SK-N-SH treated with all-trans-retinoic acid at 6 μM for 48 hours (cell line): ENCODE measurements at regions not wholly inside any gene's neighbourhood (a gene's known extent, or its start where the extent isn't known, plus 50 kb on each side); places are given as distances from the start of the nearest gene placed in this dataset.

Experiments
- ARNTL ChIP-seq: fragments of 450-650 bp; formaldehyde crosslinking; IDR thresholded peaks from 2 replicates; pipeline ENCODE4 v1.5.0; 2020; ENCODE audit warnings: low read depth, mild to moderate bottlenecking, moderate library complexity, borderline replicate concordance
- BACH2 ChIP-seq: fragments of 250-450 bp; sonication (Bioruptor Pico); IDR thresholded peaks from 2 replicates; pipeline ENCODE4 v1.9.0; 2021; ENCODE audit warnings: mild to moderate bottlenecking, borderline replicate concordance
- CSDC2 ChIP-seq: fragments of 250-450 bp; sonication (Bioruptor Pico); IDR thresholded peaks from 2 replicates; pipeline ENCODE4 v1.5.0; 2020; ENCODE audit warnings: mild to moderate bottlenecking, moderate library complexity
- ESRRG ChIP-seq: fragments of 250-450 bp; sonication (Bioruptor Pico); IDR thresholded peaks from 2 replicates; pipeline ENCODE4 v1.6.1; 2021; ENCODE audit warnings: mild to moderate bottlenecking
- PPARA ChIP-seq: fragments of 250-450 bp; sonication (Bioruptor Pico); IDR thresholded peaks from 2 replicates; pipeline ENCODE4 v1.5.0; 2020; ENCODE audit warnings: mild to moderate bottlenecking, borderline replicate concordance
- SNAI2 ChIP-seq: fragments of 250-450 bp; sonication (Bioruptor Pico); IDR thresholded peaks from 2 replicates; pipeline ENCODE4 v1.5.0; 2020; ENCODE audit warnings: mild to moderate bottlenecking, moderate library complexity
- TOX ChIP-seq: fragments of 250-450 bp; sonication (Bioruptor Pico); IDR thresholded peaks from 2 replicates; pipeline ENCODE4 v1.8.0; 2021; ENCODE audit warnings: mild to moderate bottlenecking, moderate library complexity, borderline replicate concordance
- ZFP30 ChIP-seq: fragments of 450-650 bp; formaldehyde crosslinking; IDR thresholded peaks from 2 replicates; pipeline ENCODE4 v1.5.0; 2022; ENCODE audit warnings: mild to moderate bottlenecking, moderate library complexity
- ZNF565 ChIP-seq: fragments of 450-650 bp; formaldehyde crosslinking; conservative IDR thresholded peaks from 2 replicates; pipeline ENCODE4 v1.5.0; 2020; ENCODE audit warnings: low read depth, mild to moderate bottlenecking, moderate library complexity
- ZNF8 ChIP-seq: fragments of 450-650 bp; formaldehyde crosslinking; IDR thresholded peaks from 2 replicates; pipeline ENCODE4 v1.5.0; 2020; ENCODE audit warnings: mild to moderate bottlenecking, moderate library complexity
- TF ChIP-seq, protein P1 (sequence below): fragments of 250-450 bp; sonication (Bioruptor Pico); IDR thresholded peaks from 2 replicates; pipeline ENCODE4 v1.5.1; 2020; ENCODE audit warnings: low read depth, mild to moderate bottlenecking, moderate library complexity
- TF ChIP-seq, protein P2 (sequence below): fragments of 250-450 bp; sonication (Bioruptor Pico); IDR thresholded peaks from 2 replicates; pipeline ENCODE4 v1.5.1; 2021; ENCODE audit warnings: mild to moderate bottlenecking, moderate library complexity
- TF ChIP-seq, protein P3 (sequence below): fragments of 250-450 bp; sonication (Bioruptor Pico); IDR thresholded peaks from 2 replicates; pipeline ENCODE4 v1.8.0; 2020; ENCODE audit warnings: mild to moderate bottlenecking, moderate library complexity, borderline replicate concordance

DNA sequence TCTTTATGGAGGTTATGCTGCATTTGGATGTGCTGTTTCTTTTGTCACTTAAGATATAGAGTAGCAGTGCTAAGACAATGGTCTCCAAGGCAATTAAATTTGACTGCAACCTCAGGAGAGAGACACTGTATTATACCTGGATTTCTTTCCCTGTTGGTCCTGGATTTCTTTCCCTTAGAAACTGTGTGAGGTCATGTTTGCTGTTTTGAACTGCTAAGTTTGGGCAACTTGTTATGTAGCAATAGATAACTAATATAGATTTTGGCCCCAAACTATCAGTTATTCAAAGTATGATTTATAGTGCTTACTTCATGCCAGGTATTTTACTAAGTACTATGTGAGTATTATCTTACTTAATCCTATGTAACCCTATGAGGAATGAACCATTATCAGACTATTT is 458.4 kb downstream of the HS3ST3B1 start:
- TF ChIP-seq, protein P1, sequence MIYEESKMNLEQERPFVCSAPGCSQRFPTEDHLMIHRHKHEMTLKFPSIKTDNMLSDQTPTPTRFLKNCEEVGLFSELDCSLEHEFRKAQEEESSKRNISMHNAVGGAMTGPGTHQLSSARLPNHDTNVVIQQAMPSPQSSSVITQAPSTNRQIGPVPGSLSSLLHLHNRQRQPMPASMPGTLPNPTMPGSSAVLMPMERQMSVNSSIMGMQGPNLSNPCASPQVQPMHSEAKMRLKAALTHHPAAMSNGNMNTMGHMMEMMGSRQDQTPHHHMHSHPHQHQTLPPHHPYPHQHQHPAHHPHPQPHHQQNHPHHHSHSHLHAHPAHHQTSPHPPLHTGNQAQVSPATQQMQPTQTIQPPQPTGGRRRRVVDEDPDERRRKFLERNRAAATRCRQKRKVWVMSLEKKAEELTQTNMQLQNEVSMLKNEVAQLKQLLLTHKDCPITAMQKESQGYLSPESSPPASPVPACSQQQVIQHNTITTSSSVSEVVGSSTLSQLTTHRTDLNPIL: no peak
- no peak for TF ChIP-seq TOX
- TF ChIP-seq ZNF8 (CRISPR knock-in tag): no peak
- no peak for TF ChIP-seq ZFP30 (CRISPR knock-in tag)
- TF ChIP-seq, protein P2, sequence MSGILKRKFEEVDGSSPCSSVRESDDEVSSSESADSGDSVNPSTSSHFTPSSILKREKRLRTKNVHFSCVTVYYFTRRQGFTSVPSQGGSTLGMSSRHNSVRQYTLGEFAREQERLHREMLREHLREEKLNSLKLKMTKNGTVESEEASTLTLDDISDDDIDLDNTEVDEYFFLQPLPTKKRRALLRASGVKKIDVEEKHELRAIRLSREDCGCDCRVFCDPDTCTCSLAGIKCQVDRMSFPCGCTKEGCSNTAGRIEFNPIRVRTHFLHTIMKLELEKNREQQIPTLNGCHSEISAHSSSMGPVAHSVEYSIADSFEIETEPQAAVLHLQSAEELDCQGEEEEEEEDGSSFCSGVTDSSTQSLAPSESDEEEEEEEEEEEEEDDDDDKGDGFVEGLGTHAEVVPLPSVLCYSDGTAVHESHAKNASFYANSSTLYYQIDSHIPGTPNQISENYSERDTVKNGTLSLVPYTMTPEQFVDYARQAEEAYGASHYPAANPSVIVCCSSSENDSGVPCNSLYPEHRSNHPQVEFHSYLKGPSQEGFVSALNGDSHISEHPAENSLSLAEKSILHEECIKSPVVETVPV (CRISPR knock-in tag): no peak
- no peak for TF ChIP-seq ARNTL
- TF ChIP-seq PPARA (CRISPR knock-in tag): no peak
- no peak for TF ChIP-seq ESRRG (CRISPR knock-in tag)
- no peak for TF ChIP-seq SNAI2 (CRISPR knock-in tag)
- TF ChIP-seq BACH2: no peak
- TF ChIP-seq, protein P3, sequence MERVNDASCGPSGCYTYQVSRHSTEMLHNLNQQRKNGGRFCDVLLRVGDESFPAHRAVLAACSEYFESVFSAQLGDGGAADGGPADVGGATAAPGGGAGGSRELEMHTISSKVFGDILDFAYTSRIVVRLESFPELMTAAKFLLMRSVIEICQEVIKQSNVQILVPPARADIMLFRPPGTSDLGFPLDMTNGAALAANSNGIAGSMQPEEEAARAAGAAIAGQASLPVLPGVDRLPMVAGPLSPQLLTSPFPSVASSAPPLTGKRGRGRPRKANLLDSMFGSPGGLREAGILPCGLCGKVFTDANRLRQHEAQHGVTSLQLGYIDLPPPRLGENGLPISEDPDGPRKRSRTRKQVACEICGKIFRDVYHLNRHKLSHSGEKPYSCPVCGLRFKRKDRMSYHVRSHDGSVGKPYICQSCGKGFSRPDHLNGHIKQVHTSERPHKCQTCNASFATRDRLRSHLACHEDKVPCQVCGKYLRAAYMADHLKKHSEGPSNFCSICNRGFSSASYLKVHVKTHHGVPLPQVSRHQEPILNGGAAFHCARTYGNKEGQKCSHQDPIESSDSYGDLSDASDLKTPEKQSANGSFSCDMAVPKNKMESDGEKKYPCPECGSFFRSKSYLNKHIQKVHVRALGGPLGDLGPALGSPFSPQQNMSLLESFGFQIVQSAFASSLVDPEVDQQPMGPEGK (CRISPR knock-in tag): no peak
- no peak for TF ChIP-seq CSDC2 (CRISPR knock-in tag)
- no peak for TF ChIP-seq ZNF565
